HCT116 (cell line): ENCODE measurements at regions not wholly inside any gene's neighbourhood (a gene's known extent, or its start where the extent isn't known, plus 50 kb on each side); places are given as distances from the start of the nearest gene placed in this dataset.

Experiments
- ATAC-seq: fragments of 200-7000 bp; cut with Tn5 transposase; 2 replicates; pipeline ENCODE4 v1.9.1; 2020; ENCODE audit warnings: mild to moderate bottlenecking, moderate library complexity
- BruUV-seq: library from RNA; stranded (reverse); fragments of 400-500 nt; replicated peaks from 2 replicates; lab custom pipeline; 2021; lab: Mats Ljungman, UMichigan
- CTCF ChIA-PET: fragments of 300-600 bp; sonication (Branson Sonifier 250); formaldehyde crosslinking; loops from one replicate; lab custom pipeline; 2021; ENCODE audit warnings: antibody characterized with exemption; lab: Charles Lee
- POLR2A ChIA-PET: fragments of 300-600, 350-600 bp; sonication (Branson Sonifier 250); formaldehyde crosslinking; loops from one replicate; lab custom pipeline; 2021; ENCODE audit warnings: antibody characterized with exemption; lab: Charles Lee
- RAD21 ChIA-PET, 2 experiments: fragments of 300-600 bp; sonication (Branson Sonifier 250); formaldehyde crosslinking; loops; one replicate each; lab custom pipeline; 2023; ENCODE audit warnings: low total read pairs in 2 of 2; ENCODE audit not compliant: uncharacterized antibody in 2 of 2, unreplicated experiment in 2 of 2, low non-redundant PET in 1 of 2; lab: Charles Lee
- DNase-seq: peaks from one replicate; pipeline ENCODE4 v3.0.0-alpha.2; 2010; ENCODE audit warnings: low read depth, low spot score
- H2AFZ ChIP-seq: fragments of 200-600 bp; shearing (Covaris generic), sonication (generic); 2 replicates; pipeline ENCODE4 v1.6.1; 2017; ENCODE audit warnings: low read depth, mixed run types, mixed read lengths, antibody characterized with exemption, low read length; ENCODE audit not compliant: poor library complexity, severe bottlenecking
- H3K27ac ChIP-seq: 2 replicates; pipeline ENCODE4 v1.5.1; 2012; ENCODE audit warnings: low read depth, low read length
- H3K27me3 ChIP-seq: fragments of 200-600 bp; sonication (generic); 2 replicates; pipeline ENCODE4 v1.6.1; 2016; ENCODE audit warnings: mixed run types, low read length, mixed read lengths; ENCODE audit not compliant: insufficient read depth
- H3K36me3 ChIP-seq, 2 experiments: fragments of 200-500 bp in 1 of 2; fragments of 200-600 bp in 1 of 2; sonication (Bioruptor generic) in 1 of 2; sonication (generic) in 1 of 2; 2 replicates each; pipeline versions ENCODE4 v1.5.1 to v1.6.1; 2014 to 2016; ENCODE audit warnings: low read length in 2 of 2, inconsistent platforms in 1 of 2, mixed read lengths in 1 of 2, mixed run types in 1 of 2; ENCODE audit not compliant: insufficient read depth in 2 of 2, control insufficient read depth in 1 of 2
- H3K4me1 ChIP-seq, 2 experiments: fragments of 200-600 bp in 1 of 2; sonication (generic) in 1 of 2; 2 replicates each; pipeline versions ENCODE4 v1.5.1 to v1.6.1; 2012 to 2017; ENCODE audit warnings: low read length in 2 of 2, inconsistent platforms in 1 of 2, mild to moderate bottlenecking in 1 of 2, mixed read lengths in 1 of 2, mixed run types in 1 of 2, moderate library complexity in 1 of 2; ENCODE audit not compliant: insufficient read depth in 2 of 2, control insufficient read depth in 1 of 2
- H3K4me2 ChIP-seq: fragments of 200-600 bp; sonication (generic); 2 replicates; pipeline ENCODE4 v1.6.1; 2017; ENCODE audit warnings: mixed run types, low read length, mixed read lengths
- H3K4me3 ChIP-seq, 2 experiments: fragments of 200-600 bp in 1 of 2; sonication (generic) in 1 of 2; replicated peaks in 1 of 2; 2 replicates each; pipeline ENCODE4 v1.5.1; 2011 to 2016; ENCODE audit warnings: low read length in 2 of 2, control low read depth in 1 of 2, low read depth in 1 of 2, mild to moderate bottlenecking in 1 of 2, mixed read lengths in 1 of 2, mixed run types in 1 of 2
- H3K79me2 ChIP-seq: fragments of 200-600 bp; sonication (generic); 2 replicates; pipeline ENCODE4 v1.6.1; 2017; ENCODE audit warnings: mild to moderate bottlenecking, mixed run types, low read length, moderate library complexity, mixed read lengths; ENCODE audit not compliant: insufficient read depth
- H3K9ac ChIP-seq: fragments of 200-600 bp; sonication (generic); 2 replicates; pipeline ENCODE4 v1.6.1; 2016; ENCODE audit warnings: low read length, mixed read lengths
- H3K9me2 ChIP-seq: fragments of 200-600 bp; sonication (generic), shearing (Covaris generic); 2 replicates; pipeline ENCODE4 v1.6.1; 2017; ENCODE audit warnings: mixed run types, mild to moderate bottlenecking, moderate library complexity; ENCODE audit not compliant: insufficient read depth
- H3K9me3 ChIP-seq, 2 experiments: fragments of 200-500 bp in 1 of 2; fragments of 200-600 bp in 1 of 2; sonication (Bioruptor generic) in 1 of 2; sonication (generic) in 1 of 2; 2 replicates each; pipeline ENCODE4 v1.6.1; 2014 to 2017; ENCODE audit warnings: low read length in 2 of 2, mixed read lengths in 2 of 2, inconsistent platforms in 1 of 2, low read depth in 1 of 2, mild to moderate bottlenecking in 1 of 2, mixed run types in 1 of 2, moderate library complexity in 1 of 2; ENCODE audit not compliant: control insufficient read depth in 1 of 2, insufficient read depth in 1 of 2
- H4K20me1 ChIP-seq: fragments of 200-600 bp; sonication (generic), shearing (Covaris generic); 2 replicates; pipeline ENCODE4 v1.6.1; 2017; ENCODE audit warnings: mixed run types, mild to moderate bottlenecking, moderate library complexity; ENCODE audit not compliant: insufficient read depth
- CEBPB ChIP-seq: IDR thresholded peaks from 2 replicates; pipeline ENCODE4 v1.6.1; 2012; ENCODE audit warnings: low read depth
- POLR2A ChIP-seq: IDR thresholded peaks from 2 replicates; pipeline ENCODE4 v1.7.0; 2011; ENCODE audit warnings: borderline replicate concordance; ENCODE audit not compliant: insufficient read depth, insufficient read length; ENCODE audit errors: extremely low read depth
- POLR2AphosphoS5 ChIP-seq: IDR thresholded peaks from 2 replicates; pipeline ENCODE4 v1.6.1; 2011; ENCODE audit warnings: mild to moderate bottlenecking, low read depth, low read length, moderate library complexity
- RAD21 ChIP-seq: IDR thresholded peaks from 2 replicates; pipeline ENCODE4 v1.6.1; 2012; ENCODE audit warnings: low read depth, mild to moderate bottlenecking
- TCF7L2 ChIP-seq: IDR thresholded peaks from 2 replicates; pipeline ENCODE4 v1.7.0; 2011; ENCODE audit warnings: borderline replicate concordance, inconsistent platforms; ENCODE audit not compliant: insufficient read depth, insufficient read length; ENCODE audit errors: extremely low read depth
- intact Hi-C: fragments of 100-400 bp; cut with micrococcal nuclease; formaldehyde crosslinking; loops from 2 replicates; pipeline ENCODE4 v1.10.0; 2022

- POLR2A ChIA-PET: no interaction called here
- Histone ChIP-seq H3K4me1 (no peaks in the 10 kb centered on the region), H2AFZ (no peak overlapping the region), H3K9me2 (no peaks in the 10 kb centered on the region), H3K4me3 (no peak overlapping the region), H3K79me2 (no peaks in the 10 kb centered on the region), H3K36me3 (no peaks in the 10 kb centered on the region), H3K9ac (no peak overlapping the region), H4K20me1 (no peaks in the 10 kb centered on the region)
- no peak for DNase-seq
- intact Hi-C loops: no loop called here
- ATAC-seq: peak; percentile 58
- RAD21 ChIA-PET: no interaction called here
- TF ChIP-seq RAD21 (no peak), POLR2A (no peak)
- TF ChIP-seq, all 23 proteins: peak for 0
- H3K27ac ChIP-seq: no peak overlapping the region
- H3K4me2 ChIP-seq: no peak overlapping the region
- BruUV-seq: no TSS peak
- H3K9me3 ChIP-seq: no peaks in the 10 kb centered on the region
- CTCF ChIA-PET: no interaction called here
- H3K27me3 ChIP-seq: peaks cover 19% of the 10 kb centered on the region; the same call in 1 of the 2 replicates
These were observed 69.7 kb upstream of the NEURL1B start for GRCh38 chr5:172571413-172571812.

GRCh38 chr5:172570594-172571334, 70.3 kb upstream of the NEURL1B start:
- ATAC-seq: no peak
- TF ChIP-seq POLR2AphosphoS5 (no peak), TCF7L2 (no peak), CEBPB (no peak)
- no peaks in the 10 kb centered on the region for H3K79me2 ChIP-seq
- intact Hi-C loops: no loop called here
- no peak overlapping the region for H3K27ac ChIP-seq
- no TSS peak for BruUV-seq
- H3K4me1 ChIP-seq: no peaks in the 10 kb centered on the region
- H3K36me3 ChIP-seq: no peaks in the 10 kb centered on the region
- DNase-seq: no peak
- H3K4me3 ChIP-seq: no peak overlapping the region
- no peak overlapping the region for H2AFZ ChIP-seq
- H3K9ac ChIP-seq: no peak overlapping the region
- H3K9me3 ChIP-seq: no peaks in the 10 kb centered on the region
- no peaks in the 10 kb centered on the region for H4K20me1 ChIP-seq
- ChIA-PET POLR2A (no interaction called here), RAD21 (no interaction called here), CTCF (no interaction called here)
- peaks cover 19% of the 10 kb centered on the region; the same call in 1 of the 2 replicates for H3K27me3 ChIP-seq
- no peak overlapping the region for H3K4me2 ChIP-seq
- no peaks in the 10 kb centered on the region for H3K9me2 ChIP-seq
